Breast epithelium (tissue), 4 donors: ENCODE measurements at regions not wholly inside any gene's neighbourhood (a gene's known extent, or its start where the extent isn't known, plus 50 kb on each side); places are given as distances from the start of the nearest gene placed in this dataset.

Experiments
- DNase-seq, 2 donors: peaks; one replicate each; pipeline ENCODE4 v3.0.0-alpha.2; 2019; ENCODE audit warnings: low spot score in 2 of 2
- H3K27ac ChIP-seq, 2 donors: fragments of 200-600 bp; sonication (generic) in 1 of 2; one replicate each; pipeline ENCODE4 v1.5.1; 2016 to 2019; ENCODE audit warnings: mild to moderate bottlenecking in 1 of 2
- H3K27me3 ChIP-seq, 2 donors: fragments of 200-600 bp; sonication (generic) in 1 of 2; one replicate each; pipeline versions ENCODE4 v1.5.1 to v1.6.0; 2017 to 2019; ENCODE audit warnings: control low read depth in 1 of 2, mild to moderate bottlenecking in 1 of 2
- H3K36me3 ChIP-seq: fragments of 200-600 bp; one replicate; pipeline ENCODE4 v1.5.1; 2019
- H3K4me1 ChIP-seq, 2 donors: fragments of 200-600 bp; sonication (generic); one replicate each; pipeline ENCODE4 v1.5.1; 2016 to 2019; ENCODE audit warnings: control low read depth in 1 of 2
- H3K4me3 ChIP-seq, 3 donors: fragments of 200-600 bp; sonication (generic); 1 replicate in 2 of 3; 2 replicates in 1 of 3; pipeline ENCODE4 v1.5.1; 2016 to 2019; ENCODE audit warnings: mild to moderate bottlenecking in 3 of 3, moderate library complexity in 2 of 3
- H3K9me3 ChIP-seq, 2 donors: fragments of 200-600 bp; sonication (generic) in 1 of 2; one replicate each; pipeline ENCODE4 v1.5.1; 2016 to 2019; ENCODE audit warnings: control low read depth in 1 of 2
- CTCF ChIP-seq, 3 donors: fragments of 450-650 bp; IDR thresholded peaks; one replicate each; pipeline ENCODE4 v1.5.1; 2016 to 2017; ENCODE audit warnings: antibody characterized with exemption in 3 of 3, mild to moderate bottlenecking in 3 of 3, moderate library complexity in 3 of 3
- POLR2A ChIP-seq: fragments of 450-650 bp; IDR thresholded peaks from one replicate; pipeline ENCODE4 v1.6.1; 2016; ENCODE audit warnings: antibody characterized with exemption, mild to moderate bottlenecking, moderate library complexity
- POLR2AphosphoS5 ChIP-seq, 3 donors: sonication (generic); formaldehyde crosslinking; IDR thresholded peaks; one replicate each; pipeline ENCODE4 v1.6.1; 2017; ENCODE audit warnings: antibody characterized with exemption in 3 of 3
- intact Hi-C: fragments of 100-400 bp; cut with DNase I; formaldehyde crosslinking; loops from one replicate; pipeline ENCODE4 v1.15.1; 2023; ENCODE audit warnings: low total_unique reads

- Histone ChIP-seq H3K27me3 (no peaks in the 10 kb centered on the region), H3K4me1 (no peaks in the 10 kb centered on the region), H3K36me3 (no peaks in the 10 kb centered on the region), H3K9me3 (peaks cover 5% of the 10 kb centered on the region in 2 donors), H3K27ac (no peak overlapping the region), H3K4me3 (no peak overlapping the region)
- no peak for DNase-seq
- no peak for TF ChIP-seq POLR2A
- no peak for TF ChIP-seq CTCF (IDR thresholded peaks at IDR 0.05)
- TF ChIP-seq POLR2AphosphoS5 (IDR thresholded peaks at IDR 0.05) = no peak
- intact Hi-C loops = no loop called here
Observed at GRCh38 chr21:28604946-28605537, 387.6 kb downstream of the LTN1 start.

GRCh38 chr21:28602546-28602945 lies 390.1 kb downstream of the LTN1 start:
- TF ChIP-seq CTCF (IDR thresholded peaks at IDR 0.05) (no peak), POLR2AphosphoS5 (IDR thresholded peaks at IDR 0.05) (no peak), POLR2A (no peak)
- Histone ChIP-seq H3K27me3 (no peaks in the 10 kb centered on the region), H3K4me1 (no peaks in the 10 kb centered on the region), H3K4me3 (no peak overlapping the region), H3K9me3 (peaks cover 8 to 10% of the 10 kb centered on the region in 2 donors), H3K27ac (no peak overlapping the region), H3K36me3 (no peaks in the 10 kb centered on the region)
- intact Hi-C loops = no loop called here
- DNase-seq = no peak

- peaks cover 8 to 10% of the 10 kb centered on the region in 2 donors for H3K9me3 ChIP-seq
- H3K27ac ChIP-seq = no peak overlapping the region
- intact Hi-C loops = no loop called here
Observed at GRCh38 chr21:28598214-28598613, 394.5 kb downstream of the LTN1 start.

GRCh38 chr21:28592205-28592865 lies 400.3 kb downstream of the LTN1 start:
- no peak overlapping the region for H3K4me3 ChIP-seq

More at GRCh38 chr21:28598214-28598613, 394.5 kb downstream of the LTN1 start:
- Histone ChIP-seq H3K4me3 (no peak overlapping the region), H3K27me3 (no peaks in the 10 kb centered on the region), H3K36me3 (no peaks in the 10 kb centered on the region), H3K4me1 (no peaks in the 10 kb centered on the region)
- TF ChIP-seq POLR2AphosphoS5 (IDR thresholded peaks at IDR 0.05) (no peak), CTCF (IDR thresholded peaks at IDR 0.05) (no peak), POLR2A (no peak)
- DNase-seq = no peak

More at GRCh38 chr21:28592205-28592865, 400.3 kb downstream of the LTN1 start:
- Histone ChIP-seq H3K4me1 (no peaks in the 10 kb centered on the region), H3K9me3 (peaks cover 0 to 3% of the 10 kb centered on the region in 2 donors), H3K27ac (no peak overlapping the region), H3K27me3 (no peaks in the 10 kb centered on the region), H3K36me3 (no peaks in the 10 kb centered on the region)
- TF ChIP-seq POLR2AphosphoS5 (IDR thresholded peaks at IDR 0.05) (no peak), POLR2A (no peak), CTCF (IDR thresholded peaks at IDR 0.05) (no peak)
- intact Hi-C loops = no loop called here
- no peak for DNase-seq
